Esophagus squamous epithelium (tissue), 5 donors: ENCODE measurements at regions not wholly inside any gene's neighbourhood (a gene's known extent, or its start where the extent isn't known, plus 50 kb on each side); places are given as distances from the start of the nearest gene placed in this dataset.

ENCODE experiments used
- DNase-seq: peaks from one replicate; lab custom pipeline; 2025; lab: John Stamatoyannopoulos, UW
- H3K27ac ChIP-seq, 4 donors: fragments of 200-600 bp; sonication (generic); one replicate each; pipeline ENCODE4 v1.5.1; 2016 to 2019; ENCODE audit warnings: mild to moderate bottlenecking in 1 of 4
- H3K27me3 ChIP-seq, 4 donors: fragments of 200-600 bp; sonication (generic); 1 replicate in 3 of 4; 2 replicates in 1 of 4; pipeline versions ENCODE4 v1.5.1 to v1.6.0; 2017 to 2021; ENCODE audit warnings: antibody characterized with exemption in 1 of 4
- H3K36me3 ChIP-seq, 3 donors: fragments of 200-600 bp; sonication (generic); one replicate each; pipeline ENCODE4 v1.5.1; 2016 to 2019
- H3K4me1 ChIP-seq, 3 donors: fragments of 200-600 bp; sonication (generic); one replicate each; pipeline ENCODE4 v1.5.1; 2017 to 2019
- H3K4me3 ChIP-seq, 4 donors: fragments of 200-600 bp; sonication (generic); 1 replicate in 3 of 4; 2 replicates in 1 of 4; pipeline ENCODE4 v1.5.1; 2016 to 2019; ENCODE audit warnings: mild to moderate bottlenecking in 2 of 4, moderate library complexity in 1 of 4
- H3K9me3 ChIP-seq, 3 donors: fragments of 200-600 bp; sonication (generic); one replicate each; pipeline ENCODE4 v1.5.1; 2016 to 2019
- CTCF ChIP-seq, 6 experiments: fragments of 450-650 bp in 4 of 6; fragments of 200-600 bp in 2 of 6; sonication (generic) in 2 of 6; IDR thresholded peaks; one replicate each; pipeline ENCODE4 v1.5.1; 2016 to 2019; ENCODE audit warnings: antibody characterized with exemption in 6 of 6, mild to moderate bottlenecking in 4 of 6, moderate library complexity in 4 of 6
- POLR2A ChIP-seq, 4 donors: fragments of 450-650 bp; IDR thresholded peaks; one replicate each; pipeline ENCODE4 v1.6.1; 2017; ENCODE audit warnings: antibody characterized with exemption in 4 of 4, mild to moderate bottlenecking in 4 of 4, moderate library complexity in 3 of 4
- WGBS, 2 donors: methylation state at CpG; one replicate each; pipeline ENCODE4 v1.1.5; 2018; 5-methylcytosine and 5-hydroxymethylcytosine counted together
- intact Hi-C: fragments of 100-400 bp; cut with DNase I; formaldehyde crosslinking; loops from one replicate; pipeline ENCODE4 v1.15.0; 2022
- donor health status: DM: yes; HTN: yes; CAD: no.

- intact Hi-C loops, result no loop called here
- no peaks in the 10 kb centered on the region for H3K36me3 ChIP-seq
- WGBS, 2 donors, result 42 to 53% methylated on average over 4 of the region's 4 CpGs
- H3K27me3 ChIP-seq, result no peaks in the 10 kb centered on the region
- no peaks in the 10 kb centered on the region for H3K4me1 ChIP-seq
- TF ChIP-seq POLR2A (IDR thresholded peaks at IDR 0.05) (no peak), CTCF (IDR thresholded peaks at IDR 0.05) (no peak)
- H3K4me3 ChIP-seq, result no peak overlapping the region
- no peaks in the 10 kb centered on the region for H3K9me3 ChIP-seq
- no peak for DNase-seq
- no peak overlapping the region for H3K27ac ChIP-seq
These were observed 129.3 kb upstream of the MED13 start for GRCh38 chr17:62194401-62194800.

GRCh38 chr17:62193249-62193648 is 128.2 kb upstream of the MED13 start:
- H3K27ac ChIP-seq, result no peak overlapping the region
- WGBS, 2 donors, result 83 to 84% methylated on average over 4 of the region's 4 CpGs
- H3K9me3 ChIP-seq, result no peaks in the 10 kb centered on the region
- peaks cover 0 to 6% (median 0%) of the 10 kb centered on the region in 3 donors for H3K4me1 ChIP-seq
- intact Hi-C loops, result no loop called here
- H3K36me3 ChIP-seq, result no peaks in the 10 kb centered on the region
- H3K4me3 ChIP-seq, result no peak overlapping the region
- no peak for DNase-seq
- no peaks in the 10 kb centered on the region for H3K27me3 ChIP-seq
- TF ChIP-seq POLR2A (IDR thresholded peaks at IDR 0.05) (no peak), CTCF (IDR thresholded peaks at IDR 0.05) (no peak)

DNA sequence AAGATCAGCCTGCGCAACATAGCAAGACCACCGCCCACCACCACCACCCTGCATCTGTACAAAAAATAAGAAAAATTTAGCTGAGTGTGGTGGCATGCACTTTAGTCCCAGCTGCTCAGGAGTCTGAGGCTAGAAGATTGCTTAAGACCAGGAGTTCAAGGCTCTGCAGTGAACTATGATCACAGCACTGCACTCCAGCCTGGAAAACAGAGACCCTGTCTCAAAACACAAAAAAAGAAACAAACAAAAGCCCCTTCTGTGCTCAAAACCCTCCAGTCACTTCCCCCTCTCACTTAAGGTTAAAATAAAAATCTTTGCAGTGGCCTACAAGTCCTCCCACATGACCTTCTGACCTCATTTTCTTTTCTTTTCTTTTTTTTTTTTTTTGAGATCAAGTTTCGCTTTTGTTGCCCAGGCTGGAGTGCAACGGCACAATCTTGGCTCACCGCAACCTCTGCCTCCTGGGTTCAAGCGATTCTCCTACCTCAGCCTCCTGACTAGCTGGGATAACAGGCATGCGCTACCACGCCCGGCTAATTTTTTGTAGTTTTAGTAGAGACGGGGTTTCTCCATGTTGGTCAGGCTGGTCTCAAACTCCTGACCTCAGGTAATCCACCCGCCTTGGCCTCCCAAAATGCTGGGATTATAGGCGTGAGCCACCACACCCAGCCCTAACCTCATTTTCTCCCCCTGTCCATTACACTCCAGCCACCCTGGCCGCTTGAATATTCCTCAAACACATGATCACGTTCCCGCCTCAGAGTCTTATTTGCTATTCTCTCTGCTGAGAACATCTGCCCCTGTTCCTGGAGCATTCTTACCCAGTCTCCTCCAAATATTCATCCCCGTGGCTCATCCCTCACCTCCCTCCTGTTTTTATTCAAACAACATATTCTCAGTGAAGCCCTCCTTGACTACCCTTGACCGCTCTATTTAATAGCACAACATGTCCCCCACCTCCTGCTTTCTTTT is 126.6 kb upstream of the MED13 start:
- 82 to 83% methylated on average over 17 of the region's 17 CpGs for WGBS, 2 donors
- intact Hi-C loops, result no loop called here

GRCh38 chr17:62189377-62189776 is 124.3 kb upstream of the MED13 start:
- no peak for DNase-seq
- WGBS, 2 donors, result 82 to 89% methylated on average over 6 of the region's 6 CpGs
- peaks cover 0 to 10% (median 0%) of the 10 kb centered on the region in 4 donors for H3K27me3 ChIP-seq
- H3K9me3 ChIP-seq, result no peaks in the 10 kb centered on the region
- no peaks in the 10 kb centered on the region for H3K36me3 ChIP-seq
- TF ChIP-seq POLR2A (IDR thresholded peaks at IDR 0.05), result no peak
- TF ChIP-seq CTCF (IDR thresholded peaks at IDR 0.05), result no peak
- peaks cover 0 to 6% (median 0%) of the 10 kb centered on the region in 3 donors for H3K4me1 ChIP-seq
- H3K27ac ChIP-seq, result no peak overlapping the region
- intact Hi-C loops, result no loop called here
- H3K4me3 ChIP-seq, result no peak overlapping the region

More for the DNA sequence above, 126.6 kb upstream of the MED13 start:
- no peak overlapping the region for H3K27ac ChIP-seq
- TF ChIP-seq POLR2A (IDR thresholded peaks at IDR 0.05), result no peak
- DNase-seq, result no peak
- H3K9me3 ChIP-seq, result no peaks in the 10 kb centered on the region
- peaks cover 0 to 1% (median 0%) of the 10 kb centered on the region in 4 donors for H3K27me3 ChIP-seq
- H3K36me3 ChIP-seq, result no peaks in the 10 kb centered on the region
- H3K4me1 ChIP-seq, result peaks cover 0 to 6% (median 0%) of the 10 kb centered on the region in 3 donors
- no peak overlapping the region for H3K4me3 ChIP-seq

- DNase-seq, result no peak
- H3K4me3 ChIP-seq, result no peak overlapping the region
- WGBS, 2 donors, result 38 to 50% methylated on average over 5 of the region's 5 CpGs
- intact Hi-C loops, result no loop called here
- peaks cover 0 to 10% (median 0%) of the 10 kb centered on the region in 4 donors for H3K27me3 ChIP-seq
- H3K9me3 ChIP-seq, result no peaks in the 10 kb centered on the region
- H3K4me1 ChIP-seq, result peaks cover 0 to 6% (median 0%) of the 10 kb centered on the region in 3 donors
- no peak overlapping the region for H3K27ac ChIP-seq
- H3K36me3 ChIP-seq, result no peaks in the 10 kb centered on the region
- no peak for TF ChIP-seq POLR2A (IDR thresholded peaks at IDR 0.05)
- TF ChIP-seq CTCF (IDR thresholded peaks at IDR 0.05), result no peak
These were observed 123.6 kb upstream of the MED13 start for GRCh38 chr17:62188713-62189112.
